ENCODE measurements at regions not wholly inside any gene's neighbourhood (a gene's known extent, or its start where the extent isn't known, plus 50 kb on each side); places are given as distances from the start of the nearest gene placed in this dataset.
"Not testable (repeated sequence)": the region's sequence is repeated elsewhere in the genome, so short reads cannot be mapped to it uniquely, and the experiment has no call there.

DNA sequence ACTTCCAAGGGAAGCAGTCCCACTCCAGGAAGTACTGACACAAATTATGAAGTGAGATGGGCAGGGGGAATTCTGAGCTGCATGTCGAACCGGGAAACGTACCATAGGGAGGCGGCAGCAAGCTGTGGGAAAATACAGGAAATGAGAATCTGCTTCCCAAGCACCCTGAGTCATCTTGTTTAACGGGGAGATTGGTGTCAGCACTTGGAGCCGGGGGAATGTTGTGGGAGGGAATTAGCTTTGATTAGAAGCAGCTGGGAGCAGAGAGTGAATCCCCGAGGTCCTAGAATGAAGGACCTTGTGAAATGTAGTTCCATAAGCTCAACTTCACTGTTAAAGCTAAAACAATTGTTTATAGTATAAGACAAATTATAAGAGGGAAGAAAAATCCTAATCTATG, 141.4 kb upstream of the PRKCQ start:
- no peak for DNase-seq

GRCh38 chr10:6719561-6719960, 139.5 kb upstream of the PRKCQ start:
- no peak for DNase-seq

- DNase-seq, result no peak
These were observed 138.5 kb upstream of the PRKCQ start for GRCh38 chr10:6718550-6718949.

- no peak for DNase-seq
These were observed 136.4 kb upstream of the PRKCQ start for GRCh38 chr10:6716516-6716915.

DNA sequence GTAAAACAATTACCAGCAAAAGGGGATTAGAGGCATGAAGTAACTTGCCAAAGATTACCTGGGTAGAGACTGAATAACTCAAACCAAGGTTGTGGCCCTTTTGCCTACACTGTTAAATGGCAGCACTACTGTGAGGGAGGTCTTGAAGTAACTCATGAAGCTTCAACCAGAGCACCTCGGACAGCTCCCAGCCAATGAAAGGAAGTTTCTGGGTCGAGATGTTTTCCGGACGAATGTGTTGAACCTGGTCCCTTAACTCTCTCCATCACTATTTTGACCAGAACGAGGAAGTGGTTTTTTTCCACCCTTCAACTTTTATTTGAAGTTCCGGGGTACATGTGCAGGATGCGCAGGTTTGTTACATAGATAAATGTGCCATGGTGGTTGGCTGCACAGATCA, 133.6 kb upstream of the PRKCQ start:
- DNase-seq, result no peak

- DNase-seq, result no peak
These were observed 133.0 kb upstream of the PRKCQ start for GRCh38 chr10:6713120-6713519.

GRCh38 chr10:6711881-6712280, 131.8 kb upstream of the PRKCQ start:
- no peak for DNase-seq

- DNase-seq, result no peak
These were observed 131.3 kb upstream of the PRKCQ start for GRCh38 chr10:6711408-6711841.

DNA sequence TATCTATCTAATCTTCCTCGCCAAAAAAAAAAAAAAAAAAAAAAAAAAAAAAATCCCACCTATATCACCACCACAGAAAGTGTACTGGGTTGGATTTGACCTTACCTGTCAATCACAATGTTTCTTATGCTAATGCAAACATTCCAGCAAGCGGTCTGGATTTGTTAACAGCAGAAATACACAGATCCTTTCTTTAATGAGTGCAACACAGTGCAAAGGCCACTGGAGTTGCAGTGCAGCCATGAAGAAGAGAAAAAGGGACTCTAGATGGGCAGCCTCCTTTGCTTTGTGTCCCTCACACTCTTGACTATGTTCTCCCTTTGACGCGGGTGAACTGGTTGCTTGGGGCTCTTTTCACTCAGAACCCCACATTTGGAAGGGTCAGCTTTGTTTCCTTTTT, 127.3 kb upstream of the PRKCQ start:
- no peak for DNase-seq

DNA sequence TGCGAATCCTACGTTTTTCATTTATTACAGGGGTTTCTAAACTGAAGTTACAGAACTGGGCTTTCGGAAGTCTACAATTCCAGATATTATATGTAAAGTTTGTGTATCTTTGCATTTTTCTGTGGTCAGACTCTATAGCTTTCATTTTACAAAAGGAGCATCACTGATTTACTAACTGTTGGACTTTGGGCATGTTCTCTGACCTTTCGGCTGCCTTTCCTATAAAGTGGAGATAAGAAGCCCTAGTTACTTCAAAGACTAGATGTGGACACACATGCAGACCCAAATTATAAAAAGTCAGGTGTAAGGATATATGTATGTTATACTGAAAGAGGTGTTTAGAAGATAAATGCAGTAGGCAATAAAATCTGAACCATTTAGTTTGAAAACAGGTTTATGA, 126.6 kb upstream of the PRKCQ start:
- no peak for DNase-seq

- DNase-seq, result no peak
These were observed 124.8 kb upstream of the PRKCQ start for GRCh38 chr10:6704896-6705295.

DNA sequence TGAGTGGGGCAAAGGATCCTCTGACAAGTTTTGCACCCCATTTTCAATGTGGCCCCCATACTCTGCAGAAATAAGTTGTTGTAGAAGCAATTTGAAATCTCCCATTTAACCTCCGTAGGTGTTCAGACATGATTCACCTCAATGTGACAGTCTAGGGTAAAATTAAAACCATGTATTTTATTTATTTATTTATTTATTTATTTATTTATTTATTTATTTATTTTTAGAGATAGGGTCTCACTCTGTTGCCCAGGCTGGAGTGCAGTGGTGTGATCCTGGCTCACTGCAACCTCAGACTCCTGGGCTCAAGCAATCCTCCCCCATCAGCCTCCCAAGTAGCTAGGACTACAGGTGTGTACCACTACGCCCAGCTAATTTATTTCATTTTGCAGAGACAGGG, 122.8 kb upstream of the PRKCQ start:
- DNase-seq, result not testable (repeated sequence)

DNA sequence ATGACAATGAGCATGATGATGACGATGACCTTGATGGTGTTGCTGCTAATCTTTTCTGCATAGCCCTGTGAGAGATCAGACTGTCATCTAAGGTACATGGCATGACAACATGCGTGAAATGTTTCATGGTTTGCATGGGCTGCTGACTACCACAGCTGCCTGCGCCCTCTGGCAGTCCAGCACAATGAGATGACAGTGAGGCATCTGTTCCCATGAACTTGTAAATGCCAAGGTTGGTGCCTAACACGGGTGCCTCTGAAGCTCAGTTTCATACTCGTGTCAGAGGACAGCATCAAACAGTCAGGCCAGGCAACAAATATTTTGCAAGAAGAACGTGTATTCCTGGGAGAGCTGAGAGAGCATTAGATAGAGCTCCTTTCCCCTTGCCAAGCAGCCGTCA, 122.0 kb upstream of the PRKCQ start:
- no peak for DNase-seq

- no peak for DNase-seq
These were observed 121.2 kb upstream of the PRKCQ start for GRCh38 chr10:6701289-6701688.

DNA sequence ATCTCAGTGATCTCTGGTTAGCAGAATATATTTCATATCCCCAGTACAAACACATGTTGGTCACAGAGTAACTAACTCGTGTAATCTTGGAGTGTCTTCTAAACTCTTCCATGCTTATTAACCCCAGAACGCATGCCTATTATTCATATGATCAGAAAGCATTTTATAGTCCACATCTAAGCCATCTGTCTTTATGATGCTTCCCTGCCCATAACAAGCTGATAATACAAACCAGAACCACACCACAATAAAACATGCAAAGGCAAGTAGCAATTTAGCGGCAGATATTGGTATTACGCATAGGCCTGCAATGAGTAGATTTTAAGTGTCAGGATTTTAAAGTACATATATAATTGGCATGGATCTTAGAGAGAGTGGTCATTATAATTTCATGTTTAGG, 120.0 kb upstream of the PRKCQ start:
- DNase-seq, result no peak

DNA sequence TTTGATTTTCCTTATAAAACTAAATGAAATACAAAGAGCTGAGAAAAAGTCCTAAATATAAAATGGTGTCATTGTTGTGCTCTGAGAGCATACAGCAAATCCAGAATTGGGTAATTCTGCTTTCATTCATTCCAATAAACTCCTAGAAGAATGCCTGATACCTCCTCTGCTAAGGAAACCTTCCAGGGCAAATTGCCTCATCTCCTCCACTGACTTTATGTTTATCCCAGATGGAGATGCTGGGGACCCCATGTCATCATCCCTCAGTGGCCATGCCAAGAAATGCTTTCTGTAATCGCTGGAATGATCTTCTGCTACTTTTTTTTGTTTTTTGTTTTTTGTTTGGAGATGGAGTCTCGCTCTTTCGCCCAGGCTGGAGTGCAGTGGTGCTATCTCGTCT, 119.3 kb upstream of the PRKCQ start:
- no peak for DNase-seq

- DNase-seq, result no peak
These were observed 115.4 kb upstream of the PRKCQ start for GRCh38 chr10:6695519-6695918.

DNA sequence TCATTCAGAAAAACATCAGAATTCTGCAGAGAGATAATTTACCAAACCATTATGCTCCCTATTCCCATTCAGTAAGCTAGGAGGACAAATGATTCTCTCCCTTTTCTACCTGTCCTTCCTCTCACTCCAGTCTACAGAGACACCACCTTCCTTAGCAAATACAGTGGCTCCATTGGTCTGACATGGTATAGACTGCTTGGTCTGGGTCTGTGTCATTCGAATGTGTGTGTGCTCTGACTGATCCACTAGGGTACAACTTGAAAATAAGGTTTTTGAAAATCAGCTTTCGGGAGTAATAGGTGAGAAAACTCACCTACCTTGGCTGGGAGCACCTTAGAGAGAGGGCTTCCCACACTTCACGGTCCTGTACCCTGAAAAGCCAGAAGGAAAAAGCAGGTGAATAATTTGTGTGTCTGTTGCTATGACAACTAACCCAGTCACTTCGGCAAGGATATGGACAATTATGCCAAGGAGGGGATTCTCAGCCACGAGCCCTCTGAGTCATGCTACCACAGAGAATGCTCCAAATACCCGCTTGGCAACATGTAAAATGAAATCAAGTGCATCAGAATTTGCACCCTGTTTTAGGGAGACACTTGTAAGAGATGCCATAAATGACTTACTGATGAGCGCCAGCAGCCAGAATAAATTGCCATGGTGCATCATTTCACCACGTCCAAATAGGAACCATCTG, 114.5 kb upstream of the PRKCQ start:
- DNase-seq, result no peak

DNA sequence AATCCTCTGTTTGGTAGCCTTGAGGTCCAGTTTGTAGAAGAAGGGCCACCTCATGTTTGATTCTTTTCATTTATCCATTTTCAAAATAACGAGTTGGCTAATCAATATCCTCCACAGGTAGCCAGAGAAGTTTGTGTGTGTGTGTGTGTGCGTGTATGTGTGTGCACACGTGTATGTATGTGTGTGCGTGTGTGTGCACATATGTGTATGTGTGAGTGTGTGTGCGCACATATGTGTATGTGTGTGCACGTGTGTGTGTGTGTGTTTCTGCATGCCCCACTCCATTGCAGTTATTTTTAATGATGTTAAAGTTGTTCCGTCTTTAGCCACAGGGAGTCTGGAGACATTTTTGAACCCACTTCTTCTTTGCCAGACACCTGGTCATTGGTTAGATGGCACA, 112.8 kb upstream of the PRKCQ start:
- DNase-seq, result no peak

DNA sequence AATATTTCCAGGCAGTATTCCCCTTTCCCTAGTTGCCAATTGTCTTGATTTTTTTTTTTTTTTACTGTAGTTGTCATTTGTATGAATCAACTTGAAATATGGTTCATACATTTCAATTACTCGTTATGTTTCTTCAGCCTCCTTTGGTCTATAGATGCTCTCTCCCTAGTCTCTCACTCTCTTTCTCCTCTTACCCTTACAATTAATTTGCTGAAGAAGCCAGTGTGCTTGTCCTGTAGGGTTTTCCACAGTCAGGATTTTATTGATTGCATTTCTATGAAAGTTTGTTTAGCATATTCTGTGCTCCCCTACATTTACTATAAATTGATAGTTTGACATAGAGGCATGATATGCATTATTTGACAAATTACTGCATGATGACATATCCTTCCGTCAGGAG, 112.0 kb upstream of the PRKCQ start:
- no peak for DNase-seq

- no peak for DNase-seq
These were observed 109.0 kb upstream of the PRKCQ start for GRCh38 chr10:6689036-6689435.

DNA sequence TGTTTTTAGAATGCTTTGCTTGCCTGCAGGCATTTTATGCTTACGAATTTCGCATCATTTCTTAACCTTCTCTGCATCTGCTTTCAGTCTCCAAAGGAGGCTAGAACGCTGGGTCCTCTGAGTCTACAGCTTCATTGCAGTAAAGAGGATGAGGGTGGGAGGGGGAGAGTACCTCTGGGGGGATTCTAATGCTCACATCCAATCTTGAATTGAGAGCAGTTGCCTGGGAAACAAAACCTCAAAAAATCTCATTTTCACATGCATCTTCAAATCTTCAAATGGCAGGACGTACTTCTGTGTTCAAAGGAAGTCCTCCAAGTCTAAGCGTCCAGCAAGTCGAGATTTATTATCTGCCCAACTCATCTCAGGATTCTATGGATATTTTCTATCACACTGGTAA, 100.7 kb upstream of the PRKCQ start:
- DNase-seq, result no peak

- no peak for DNase-seq
These were observed 98.9 kb upstream of the PRKCQ start for GRCh38 chr10:6678956-6679355.

GRCh38 chr10:6678211-6678803, 98.2 kb upstream of the PRKCQ start:
- DNase-seq, result peak; percentile 59

DNA sequence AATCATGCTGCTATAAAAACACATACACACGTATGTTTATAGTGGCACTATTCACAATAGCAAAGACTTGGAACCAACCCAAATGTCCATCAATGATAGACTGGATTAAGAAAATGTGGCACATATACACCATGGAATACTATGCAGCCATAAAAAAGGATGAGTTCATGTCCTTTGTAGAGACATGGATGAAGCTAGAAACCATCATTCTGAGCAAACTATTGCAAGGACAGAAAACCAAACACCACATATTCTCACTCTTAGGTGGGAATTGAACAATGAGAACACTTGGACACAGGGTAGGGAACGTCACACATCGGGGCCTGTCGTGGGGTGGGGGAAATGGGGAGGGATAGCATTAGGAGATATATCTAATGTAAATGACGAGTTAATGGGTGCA, 97.1 kb upstream of the PRKCQ start:
- not testable (repeated sequence) for DNase-seq

Measured in stimulated activated CD4-positive, alpha-beta T cell treated with anti-CD3 and anti-CD28 coated beads, Interleukin-4, amount 100 ng/mL, for 1 hour (primary cell).